ENCODE measurements at regions not wholly inside any gene's neighbourhood (a gene's known extent, or its start where the extent isn't known, plus 50 kb on each side); places are given as distances from the start of the nearest gene placed in this dataset.
"Not testable (repeated sequence)": the region's sequence is repeated elsewhere in the genome, so short reads cannot be mapped to it uniquely, and the experiment has no call there.

DNA sequence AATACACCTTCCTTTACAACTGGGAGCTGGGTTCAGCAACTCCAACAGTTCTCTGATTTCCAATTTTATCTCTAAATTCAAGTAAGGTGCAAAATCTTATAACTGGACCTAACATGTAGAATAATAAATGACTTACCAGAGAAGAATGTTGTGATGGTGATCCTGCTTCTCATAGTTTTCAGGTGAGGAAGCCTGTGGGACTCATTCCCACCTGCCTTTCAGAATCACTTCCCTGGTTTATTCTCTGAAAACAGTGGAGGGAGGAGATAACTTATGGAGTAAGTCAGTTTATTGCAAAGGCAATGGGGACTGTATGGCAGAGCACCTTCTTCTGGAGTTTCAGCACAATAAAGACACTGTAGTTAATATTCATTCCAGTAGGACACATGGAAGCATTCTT, 1188.2 kb upstream of the FAM98A start:
- DNase-seq: no peak

DNA sequence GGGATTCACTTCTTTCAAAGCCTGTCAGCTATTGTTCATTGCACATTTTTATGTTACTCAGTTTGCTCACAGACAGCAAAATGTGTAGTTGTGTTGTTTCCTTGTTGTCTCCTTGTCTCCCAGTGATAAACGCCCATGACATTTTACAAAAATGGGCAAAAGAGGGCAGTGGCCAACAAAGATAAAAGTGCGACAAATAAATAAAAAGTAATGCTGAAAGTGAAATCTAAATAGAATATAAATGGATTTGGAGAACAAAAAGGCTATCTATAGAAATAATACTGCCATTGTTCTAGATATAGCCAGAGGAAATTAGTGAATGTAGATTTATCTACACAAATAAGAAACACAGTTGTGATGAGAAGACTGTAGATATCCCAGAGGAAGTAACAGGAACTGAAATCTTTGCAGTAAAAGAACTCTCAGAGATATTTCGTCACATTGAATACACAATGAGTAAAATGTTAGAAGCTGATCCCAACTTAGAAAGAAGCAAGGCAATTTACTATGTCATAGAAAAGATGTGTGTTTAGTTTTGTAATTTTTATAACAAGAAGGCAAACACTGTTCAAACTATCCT, 1186.2 kb upstream of the FAM98A start:
- no peak for DNase-seq

DNA sequence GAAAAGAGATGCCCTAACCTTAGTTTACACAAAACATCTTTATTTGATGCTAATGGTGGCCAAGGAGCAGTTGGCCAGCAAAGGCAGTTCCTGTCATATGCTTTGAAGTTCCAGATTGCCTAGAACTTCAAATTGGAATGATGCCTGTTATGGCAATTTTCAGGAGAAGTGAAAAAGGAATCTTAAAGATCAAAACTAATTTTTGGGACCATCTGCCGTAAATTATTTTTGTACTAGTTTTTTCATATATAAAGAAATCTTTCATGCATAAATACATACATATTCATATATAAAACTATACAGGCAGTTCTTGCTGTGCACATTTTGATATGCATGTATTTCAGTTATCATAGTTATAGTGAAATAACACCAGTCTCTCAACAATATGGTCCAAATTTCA, 1185.6 kb upstream of the FAM98A start:
- no peak for DNase-seq

DNA sequence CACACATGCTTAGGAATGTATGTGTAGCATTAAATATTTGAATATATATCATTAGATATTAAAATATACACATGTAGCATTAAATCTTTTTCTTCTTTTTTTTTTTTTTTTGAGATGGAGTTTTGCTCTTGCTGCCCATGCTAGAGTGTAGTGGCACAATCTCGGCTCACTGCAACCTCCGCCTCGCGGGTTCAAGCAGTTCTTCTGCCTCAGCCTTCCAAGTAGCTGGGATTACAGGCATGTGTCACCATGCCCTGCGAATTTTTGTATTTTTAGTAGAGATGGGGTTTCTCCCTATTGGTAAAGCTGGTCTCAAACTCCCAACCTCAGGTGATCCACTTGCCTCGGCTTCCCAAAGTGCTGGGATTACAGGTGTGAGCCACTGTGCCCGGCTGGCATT, 1151.6 kb upstream of the FAM98A start:
- not testable (repeated sequence) for DNase-seq

- no peak for DNase-seq
Measured at GRCh38 chr2:34747643-34748042, 1148.5 kb upstream of the FAM98A start.

DNA sequence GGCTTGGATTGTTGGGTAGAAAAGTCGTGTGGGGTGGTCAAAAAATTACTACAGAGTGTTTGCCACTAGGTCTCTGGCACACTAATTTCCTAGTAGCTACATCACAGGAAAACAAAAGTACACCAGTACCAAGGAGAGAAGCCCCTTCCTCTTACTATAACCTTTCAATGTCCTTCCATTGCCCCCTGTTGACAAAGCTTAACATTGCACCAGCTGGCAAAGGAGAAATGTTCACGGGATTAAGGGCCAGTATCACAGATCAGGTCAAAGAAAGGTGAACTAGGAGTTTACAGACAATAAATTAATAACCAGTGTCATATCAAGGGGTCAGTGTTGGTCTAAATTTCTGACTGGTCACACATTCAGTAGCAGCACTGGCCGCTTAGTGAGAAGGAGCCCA, 1139.6 kb upstream of the FAM98A start:
- DNase-seq: no peak

GRCh38 chr2:34737146-34737545, 1138.0 kb upstream of the FAM98A start:
- DNase-seq: no peak

GRCh38 chr2:34736482-34736881, 1137.4 kb upstream of the FAM98A start:
- no peak for DNase-seq

DNA sequence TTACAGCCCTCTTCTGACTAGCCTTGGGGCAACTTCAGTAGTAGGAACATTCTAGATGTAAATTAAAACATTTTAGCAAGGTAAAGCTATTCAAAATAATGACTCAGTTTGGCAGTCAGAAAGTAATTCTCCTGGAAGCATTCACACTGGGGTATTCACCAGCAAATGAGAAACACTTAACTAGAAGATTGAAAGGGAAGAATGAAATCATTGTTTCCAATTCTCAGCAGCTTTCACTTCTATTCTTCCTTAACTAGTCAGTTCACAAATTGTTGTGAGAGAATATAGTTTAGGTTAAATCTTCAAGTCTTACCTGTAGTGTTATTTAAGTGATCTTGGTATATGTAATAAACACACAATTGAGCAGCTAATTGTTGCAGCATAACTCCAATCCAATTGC, 1135.6 kb upstream of the FAM98A start:
- DNase-seq: no peak

DNA sequence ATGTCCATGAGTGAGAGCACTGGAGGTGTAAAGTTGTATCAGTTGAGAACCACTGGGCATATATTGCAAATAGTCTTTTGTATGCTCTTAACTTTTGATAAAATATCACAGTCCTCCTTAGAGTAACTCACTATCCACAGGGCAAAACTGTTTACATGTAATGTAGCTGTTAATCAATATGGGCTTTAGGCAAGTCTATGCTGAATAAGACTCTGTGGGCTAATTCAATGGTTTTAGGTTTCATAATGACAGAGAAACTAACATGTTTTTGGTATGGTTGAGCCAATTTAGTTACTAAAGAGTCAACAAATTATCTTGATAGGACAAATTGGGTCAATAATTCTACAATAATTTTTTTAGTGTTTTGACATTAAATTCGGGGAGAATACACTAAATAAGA, 1134.9 kb upstream of the FAM98A start:
- DNase-seq: no peak

DNA sequence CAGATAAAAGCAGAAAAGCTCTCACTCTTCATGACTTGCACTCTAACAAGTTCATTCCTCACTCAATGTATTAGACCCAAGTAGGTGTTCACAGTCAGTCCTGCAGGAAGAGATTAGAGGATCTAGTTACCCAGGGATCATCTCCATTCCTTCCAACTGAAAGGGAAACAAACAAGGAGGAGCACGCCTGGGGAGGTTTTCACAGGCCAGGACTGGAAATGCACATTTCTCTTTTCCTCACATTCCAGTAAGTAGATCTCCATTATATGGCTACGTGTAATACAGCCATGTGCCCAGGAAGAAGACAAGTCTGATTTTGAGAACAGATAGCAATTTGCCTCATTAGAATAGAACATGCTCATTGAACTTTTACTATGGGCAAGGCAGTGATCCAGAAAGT, 1132.2 kb upstream of the FAM98A start:
- no peak for DNase-seq

DNA sequence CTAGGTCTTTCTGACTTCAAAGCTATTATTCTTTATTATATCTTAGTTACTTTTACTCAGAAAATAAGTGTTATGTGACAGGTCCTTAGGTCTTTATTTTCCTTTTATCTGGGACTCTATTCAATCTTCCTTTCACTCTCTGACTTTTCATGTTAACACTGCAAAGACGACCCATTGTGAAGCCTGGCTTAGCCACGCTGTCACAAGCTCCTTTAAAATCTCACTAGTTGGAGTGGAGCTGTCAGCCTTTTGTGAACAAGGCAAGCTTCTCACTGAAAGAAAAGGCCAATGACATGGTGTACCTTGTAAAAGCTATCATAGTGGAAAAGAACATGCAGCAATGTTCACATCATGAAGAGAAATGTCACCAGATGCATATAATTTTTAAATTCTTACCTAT, 1130.7 kb upstream of the FAM98A start:
- no peak for DNase-seq

GRCh38 chr2:34724107-34724506, 1125.0 kb upstream of the FAM98A start:
- DNase-seq: no peak

DNA sequence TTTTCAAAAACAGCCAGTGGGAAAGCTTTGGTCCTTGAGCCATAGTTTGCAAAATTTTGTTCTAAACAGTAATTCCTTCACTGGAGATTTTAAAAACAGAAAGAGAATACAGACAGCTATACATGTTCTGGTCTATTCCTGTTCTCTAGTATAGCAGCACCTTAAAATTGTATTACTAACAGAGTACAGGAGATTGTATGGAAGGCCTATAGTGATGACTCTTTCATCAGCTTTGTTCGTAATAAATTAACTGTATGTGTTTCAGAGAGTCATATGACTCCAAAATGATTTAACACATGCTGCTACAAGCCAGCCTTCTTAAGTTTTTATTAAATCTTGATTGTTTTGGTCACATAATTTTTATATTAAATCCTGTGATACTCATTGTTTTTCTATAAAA, 1124.6 kb upstream of the FAM98A start:
- no peak for DNase-seq

DNA sequence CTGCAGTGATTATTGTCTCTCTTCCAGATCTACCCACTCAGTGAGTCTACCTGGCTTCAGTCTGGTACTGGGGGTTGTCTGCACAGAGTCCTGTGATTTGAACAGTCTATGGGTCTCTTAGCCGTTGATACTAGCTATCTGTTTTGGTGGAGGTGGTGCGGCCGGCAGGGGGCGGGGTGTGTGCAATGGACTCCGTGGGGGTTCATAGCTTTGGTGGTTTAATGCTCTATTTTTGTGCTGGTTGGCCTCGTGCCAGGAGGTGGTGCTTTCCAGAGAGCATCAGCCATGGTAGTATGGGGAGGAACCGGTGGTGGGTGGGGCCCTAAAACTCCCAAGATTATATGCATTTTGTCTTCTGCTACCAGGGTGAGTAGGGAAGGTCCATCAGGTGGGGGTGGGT, 1120.1 kb upstream of the FAM98A start:
- DNase-seq: no peak

GRCh38 chr2:34705551-34706247, 1106.6 kb upstream of the FAM98A start:
- DNase-seq: no peak

- no peak for DNase-seq
Measured at GRCh38 chr2:34703292-34703691, 1104.2 kb upstream of the FAM98A start.

DNA sequence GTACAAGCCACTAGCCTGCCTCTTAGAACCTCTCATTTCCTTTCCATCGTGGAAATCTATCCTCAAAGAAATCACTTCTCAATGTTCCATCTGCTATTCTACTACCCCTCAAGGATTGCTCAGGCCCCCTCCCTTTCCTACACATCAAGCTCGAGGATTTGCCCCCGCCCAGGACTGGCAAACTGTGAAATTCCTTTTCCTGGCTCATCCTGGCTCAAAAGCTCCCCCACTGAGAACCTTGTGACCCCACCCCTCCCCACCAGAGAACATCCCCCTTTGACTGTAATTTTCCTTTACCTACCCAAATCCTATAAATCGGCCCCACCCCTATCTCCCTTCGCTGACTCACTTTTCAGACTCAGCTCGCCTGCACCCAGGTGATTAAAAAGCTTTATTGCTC, 1103.3 kb upstream of the FAM98A start:
- not testable (repeated sequence) for DNase-seq

- not testable (repeated sequence) for DNase-seq
Measured at GRCh38 chr2:34677591-34677990, 1078.5 kb upstream of the FAM98A start.

- not testable (repeated sequence) for DNase-seq
Measured at GRCh38 chr2:34677119-34677531, 1078.0 kb upstream of the FAM98A start.

GRCh38 chr2:34670482-34670881, 1071.4 kb upstream of the FAM98A start:
- no peak for DNase-seq

GRCh38 chr2:34666821-34667220, 1067.7 kb upstream of the FAM98A start:
- DNase-seq: no peak

GRCh38 chr2:34664266-34664665, 1065.2 kb upstream of the FAM98A start:
- DNase-seq: no peak

DNA sequence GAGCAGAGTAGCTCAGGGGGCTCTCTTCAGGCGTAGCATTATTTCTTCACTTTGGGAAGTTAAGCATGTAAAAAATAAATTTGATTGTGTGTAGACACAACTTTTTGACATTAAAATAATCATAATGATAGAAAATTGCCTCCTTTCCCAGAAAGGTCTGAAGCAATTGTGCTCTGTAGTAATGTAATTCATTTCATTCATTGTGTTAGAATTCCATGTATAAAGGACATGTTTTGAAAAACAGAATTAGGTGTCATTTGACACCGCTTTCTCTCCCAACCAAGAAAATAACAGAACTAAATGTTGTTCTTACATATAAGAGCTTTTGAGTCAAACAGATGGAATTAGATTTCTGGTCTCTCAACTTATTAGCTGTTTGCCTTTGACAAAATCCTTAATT, 1064.2 kb upstream of the FAM98A start:
- DNase-seq: no peak

- no peak for DNase-seq
Measured at GRCh38 chr2:34660741-34661140, 1061.6 kb upstream of the FAM98A start.
